ENCODE measurements at regions not wholly inside any gene's neighbourhood (a gene's known extent, or its start where the extent isn't known, plus 50 kb on each side); places are given as distances from the start of the nearest gene placed in this dataset.

- H3K27ac Mint-ChIP-seq: no peak overlapping the region
- no peaks in the 10 kb centered on the region for H3K36me3 Mint-ChIP-seq
- DNase-seq (no peak), ATAC-seq (ENCODE audit: low read depth in 2 of 2) (no peak)
- no peaks in the 10 kb centered on the region for H3K4me1 Mint-ChIP-seq
- H3K27me3 Mint-ChIP-seq: peaks cover 12 to 20% (median 13%) of the 10 kb centered on the region in 3 donors
- H3K4me3 Mint-ChIP-seq: peak overlapping the region in 1 of 8 donors; percentile 13
- H3K9me3 Mint-ChIP-seq: peaks cover 0 to 3% (median 0%) of the 10 kb centered on the region in 7 donors
Measured at GRCh38 chr2:215680605-215681598, 245.0 kb upstream of the FN1 start.

GRCh38 chr2:215678094-215678493 lies 242.2 kb upstream of the FN1 start:
- Mint-ChIP-seq H3K27ac (no peak overlapping the region), H3K4me3 (no peak overlapping the region), H3K9me3 (peaks cover 0 to 11% (median 5%) of the 10 kb centered on the region in 7 donors), H3K36me3 (no peaks in the 10 kb centered on the region), H3K27me3 (peaks cover 12 to 14% (median 13%) of the 10 kb centered on the region in 3 donors), H3K4me1 (no peaks in the 10 kb centered on the region)
- DNase-seq (no peak), ATAC-seq (ENCODE audit: low read depth in 2 of 2) (no peak)

- H3K27ac Mint-ChIP-seq: no peak overlapping the region
- ATAC-seq (ENCODE audit: low read depth in 2 of 2) (no peak), DNase-seq (no peak)
- H3K36me3 Mint-ChIP-seq: peaks cover 0 to 4% of the 10 kb centered on the region in 2 donors
- H3K4me3 Mint-ChIP-seq: no peak overlapping the region
- no peaks in the 10 kb centered on the region for H3K4me1 Mint-ChIP-seq
- peaks cover 2 to 12% (median 6%) of the 10 kb centered on the region in 7 donors for H3K9me3 Mint-ChIP-seq
- H3K27me3 Mint-ChIP-seq: peaks cover 12 to 17% (median 14%) of the 10 kb centered on the region in 3 donors
Measured at GRCh38 chr2:215677481-215677880, 241.6 kb upstream of the FN1 start.

- Mint-ChIP-seq H3K9me3 (peaks cover 4 to 15% (median 5%) of the 10 kb centered on the region in 7 donors), H3K36me3 (peaks cover 0 to 8% of the 10 kb centered on the region in 2 donors), H3K4me1 (no peaks in the 10 kb centered on the region), H3K4me3 (no peak overlapping the region), H3K27me3 (peaks cover 5 to 14% (median 9%) of the 10 kb centered on the region in 3 donors), H3K27ac (no peak overlapping the region)
- ATAC-seq (ENCODE audit: low read depth in 2 of 2) (no peak), DNase-seq (no peak)
Measured at GRCh38 chr2:215672406-215672805, 236.5 kb upstream of the FN1 start.

- peaks cover 0 to 8% (median 7%) of the 10 kb centered on the region in 3 donors for H3K27me3 Mint-ChIP-seq
- H3K4me3 Mint-ChIP-seq: no peak overlapping the region
- peaks cover 4 to 15% (median 5%) of the 10 kb centered on the region in 7 donors for H3K9me3 Mint-ChIP-seq
- H3K4me1 Mint-ChIP-seq: no peaks in the 10 kb centered on the region
- peaks cover 0 to 8% of the 10 kb centered on the region in 2 donors for H3K36me3 Mint-ChIP-seq
- H3K27ac Mint-ChIP-seq: no peak overlapping the region
- no peak for ATAC-seq (ENCODE audit: low read depth in 2 of 2)
- no peak for DNase-seq
Measured at GRCh38 chr2:215671691-215672090, 235.8 kb upstream of the FN1 start.

GRCh38 chr2:215671244-215671643 lies 235.4 kb upstream of the FN1 start:
- ATAC-seq (ENCODE audit: low read depth in 2 of 2): no peak
- H3K9me3 Mint-ChIP-seq: peaks cover 4 to 15% (median 5%) of the 10 kb centered on the region in 7 donors
- H3K4me1 Mint-ChIP-seq: no peaks in the 10 kb centered on the region
- no peak overlapping the region for H3K27ac Mint-ChIP-seq
- H3K4me3 Mint-ChIP-seq: no peak overlapping the region
- peaks cover 0 to 8% of the 10 kb centered on the region in 2 donors for H3K36me3 Mint-ChIP-seq
- H3K27me3 Mint-ChIP-seq: peaks cover 0 to 8% (median 7%) of the 10 kb centered on the region in 3 donors
- DNase-seq: no peak

GRCh38 chr2:215670396-215670795 lies 234.5 kb upstream of the FN1 start:
- Mint-ChIP-seq H3K36me3 (peaks cover 0 to 8% of the 10 kb centered on the region in 2 donors), H3K27me3 (peaks cover 0 to 8% (median 7%) of the 10 kb centered on the region in 3 donors), H3K4me3 (no peak overlapping the region), H3K27ac (no peak overlapping the region), H3K4me1 (no peaks in the 10 kb centered on the region), H3K9me3 (peaks cover 4 to 15% (median 5%) of the 10 kb centered on the region in 7 donors)
- ATAC-seq (ENCODE audit: low read depth in 2 of 2): no peak
- no peak for DNase-seq

GRCh38 chr2:215668378-215668775 lies 232.5 kb upstream of the FN1 start:
- Mint-ChIP-seq H3K4me1 (no peaks in the 10 kb centered on the region), H3K27me3 (peaks cover 0 to 8% (median 7%) of the 10 kb centered on the region in 3 donors), H3K36me3 (peaks cover 0 to 8% of the 10 kb centered on the region in 2 donors), H3K27ac (no peak overlapping the region), H3K9me3 (peaks cover 3 to 12% (median 4%) of the 10 kb centered on the region in 7 donors), H3K4me3 (no peak overlapping the region)
- no peak for DNase-seq
- ATAC-seq (ENCODE audit: low read depth in 2 of 2): no peak

- H3K27ac Mint-ChIP-seq: no peak overlapping the region
- peaks cover 0 to 7% (median 7%) of the 10 kb centered on the region in 3 donors for H3K27me3 Mint-ChIP-seq
- DNase-seq: no peak
- no peak overlapping the region for H3K4me3 Mint-ChIP-seq
- peaks cover 0 to 8% (median 3%) of the 10 kb centered on the region in 7 donors for H3K9me3 Mint-ChIP-seq
- H3K36me3 Mint-ChIP-seq: peaks cover 0 to 6% of the 10 kb centered on the region in 2 donors
- H3K4me1 Mint-ChIP-seq: no peaks in the 10 kb centered on the region
- no peak for ATAC-seq (ENCODE audit: low read depth in 2 of 2)
Measured at GRCh38 chr2:215667585-215668377, 231.9 kb upstream of the FN1 start.

- Mint-ChIP-seq H3K36me3 (peaks cover 0 to 4% of the 10 kb centered on the region in 2 donors), H3K27ac (no peak overlapping the region), H3K4me3 (no peak overlapping the region), H3K4me1 (no peaks in the 10 kb centered on the region), H3K9me3 (no peaks in the 10 kb centered on the region), H3K27me3 (peaks cover 0 to 7% (median 0%) of the 10 kb centered on the region in 3 donors)
- DNase-seq: no peak
- ATAC-seq (ENCODE audit: low read depth in 2 of 2): no peak
Measured at GRCh38 chr2:215664847-215665525, 229.1 kb upstream of the FN1 start.

- H3K4me1 Mint-ChIP-seq: no peaks in the 10 kb centered on the region
- no peak for ATAC-seq (ENCODE audit: low read depth in 2 of 2)
- H3K36me3 Mint-ChIP-seq: peaks cover 0 to 4% of the 10 kb centered on the region in 2 donors
- H3K27ac Mint-ChIP-seq: no peak overlapping the region
- no peak for DNase-seq
- no peaks in the 10 kb centered on the region for H3K27me3 Mint-ChIP-seq
- no peaks in the 10 kb centered on the region for H3K9me3 Mint-ChIP-seq
- H3K4me3 Mint-ChIP-seq: no peak overlapping the region
Measured at GRCh38 chr2:215662715-215663114, 226.8 kb upstream of the FN1 start.

- Mint-ChIP-seq H3K36me3 (peaks cover 0 to 4% of the 10 kb centered on the region in 2 donors), H3K27me3 (no peaks in the 10 kb centered on the region), H3K4me3 (no peak overlapping the region), H3K9me3 (no peaks in the 10 kb centered on the region), H3K4me1 (no peaks in the 10 kb centered on the region), H3K27ac (no peak overlapping the region)
- DNase-seq (no peak), ATAC-seq (ENCODE audit: low read depth in 2 of 2) (no peak)
Measured at GRCh38 chr2:215660687-215661086, 224.8 kb upstream of the FN1 start.

- H3K4me3 Mint-ChIP-seq: no peak overlapping the region
- H3K4me1 Mint-ChIP-seq: no peaks in the 10 kb centered on the region
- DNase-seq (no peak), ATAC-seq (ENCODE audit: low read depth in 2 of 2) (no peak)
- no peak overlapping the region for H3K27ac Mint-ChIP-seq
- peaks cover 0 to 4% of the 10 kb centered on the region in 2 donors for H3K36me3 Mint-ChIP-seq
- H3K9me3 Mint-ChIP-seq: no peaks in the 10 kb centered on the region
- no peaks in the 10 kb centered on the region for H3K27me3 Mint-ChIP-seq
Measured at GRCh38 chr2:215659650-215660049, 223.8 kb upstream of the FN1 start.
